HG03175 (cell line): ENCODE measurements at regions not wholly inside any gene's neighbourhood (a gene's known extent, or its start where the extent isn't known, plus 50 kb on each side); places are given as distances from the start of the nearest gene placed in this dataset.
"Not testable (repeated sequence)": the region's sequence is repeated elsewhere in the genome, so short reads cannot be mapped to it uniquely, and the experiment has no call there.

Source experiments
- ATAC-seq: cut with Tn5 transposase; IDR thresholded peaks from one replicate; pipeline ENCODE4 v1.9.1; 2021; ENCODE audit warnings: mild to moderate bottlenecking, moderate library complexity; ENCODE audit not compliant: unreplicated experiment

DNA sequence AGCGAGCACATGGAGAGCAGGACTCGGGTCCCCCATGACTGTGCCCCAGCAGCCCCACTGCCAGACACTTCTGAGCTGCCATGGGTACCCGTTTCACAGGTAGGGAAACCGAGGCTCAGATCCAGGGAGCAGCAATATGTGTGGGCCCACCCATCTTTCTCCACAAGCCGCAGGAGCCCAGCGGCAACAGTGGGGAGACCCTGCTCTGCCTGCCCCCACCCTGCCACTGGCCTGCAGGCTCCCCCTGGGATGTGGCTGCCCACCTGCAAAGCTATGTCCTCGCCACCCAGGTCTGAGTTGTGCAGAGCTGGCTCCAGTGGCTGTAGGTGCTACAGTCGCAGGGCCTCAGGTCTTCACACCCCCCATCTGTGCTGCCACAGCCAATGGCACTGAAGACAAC is 50.6 kb upstream of the C1QTNF9B start:
- ATAC-seq, result no peak

DNA sequence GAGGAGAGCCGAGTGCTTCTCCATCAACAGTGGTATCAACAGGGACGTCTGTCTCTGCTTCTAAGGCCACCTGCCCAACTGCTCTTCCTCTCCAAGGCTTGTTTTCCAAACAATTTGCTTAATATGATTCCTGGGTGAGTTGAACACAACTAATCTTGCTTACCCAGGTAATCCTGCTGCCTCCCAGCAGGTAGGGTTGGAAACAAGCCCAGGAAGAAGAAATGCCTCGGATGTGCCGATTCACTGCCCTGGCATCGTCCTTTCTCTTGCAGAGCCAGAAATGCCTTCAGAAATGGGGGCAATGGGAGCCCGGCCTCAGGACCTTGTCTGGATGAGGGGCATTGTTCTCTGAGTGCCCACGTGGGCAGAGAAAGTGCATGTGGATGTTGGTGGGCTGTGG is 51.9 kb upstream of the C1QTNF9B start:
- no peak for ATAC-seq

DNA sequence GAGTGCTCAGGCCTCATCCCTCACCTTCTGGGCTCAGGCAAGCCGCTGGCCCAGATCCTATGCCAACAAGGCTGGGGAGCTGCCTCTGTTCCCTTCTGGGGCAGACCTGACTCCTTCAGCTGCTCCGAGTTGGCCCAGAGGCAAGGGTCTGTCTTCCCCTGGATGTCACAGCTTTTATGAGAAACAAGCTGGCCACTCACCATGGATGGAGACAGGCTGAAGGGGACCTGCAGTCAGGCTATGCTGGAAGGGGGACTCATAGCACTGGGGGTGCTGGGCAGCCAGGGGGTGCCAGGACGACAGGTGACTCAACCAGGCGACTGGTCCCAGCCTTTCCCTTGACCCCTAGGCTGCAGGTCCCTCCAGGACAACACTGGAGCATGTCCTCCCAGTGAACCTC is 52.4 kb upstream of the C1QTNF9B start:
- no peak for ATAC-seq

DNA sequence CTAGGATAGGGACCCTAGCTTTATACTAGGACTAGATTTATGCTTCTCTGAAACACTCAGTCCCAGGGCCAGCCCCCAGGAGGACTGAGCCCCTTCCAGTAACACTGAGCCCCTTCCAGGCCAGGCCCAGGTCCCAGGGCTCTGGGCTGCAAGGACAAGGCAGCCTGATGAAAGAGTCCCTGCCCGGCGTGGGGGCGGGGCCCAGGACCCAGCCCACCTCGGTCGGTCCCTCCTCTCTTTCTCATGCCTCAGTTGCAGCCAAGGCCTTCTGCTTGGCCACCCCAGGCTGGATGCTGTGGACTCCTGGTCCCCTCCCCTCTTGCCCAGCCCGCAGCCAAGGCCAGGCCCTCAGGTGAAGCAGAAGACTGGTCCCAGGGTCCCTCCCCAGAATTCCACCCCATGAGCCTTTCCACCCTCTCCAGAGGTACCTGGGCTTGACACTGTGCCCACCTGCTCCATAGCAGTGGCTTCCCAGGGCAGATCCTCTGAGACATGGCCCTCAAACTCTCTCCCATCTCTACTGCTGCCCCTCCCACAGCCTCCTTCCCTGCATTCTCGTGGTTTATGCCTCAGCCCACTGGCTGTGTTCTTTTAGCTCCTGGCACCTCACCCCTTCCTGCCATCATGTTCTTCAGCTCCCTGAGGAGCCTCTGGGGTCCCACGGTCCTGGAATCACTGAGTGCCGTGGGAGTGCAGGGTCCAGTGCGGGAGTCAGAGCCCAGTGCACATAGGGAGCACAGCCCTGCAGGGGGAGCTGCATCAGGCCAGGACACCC is 53.6 kb upstream of the C1QTNF9B start:
- no peak for ATAC-seq

DNA sequence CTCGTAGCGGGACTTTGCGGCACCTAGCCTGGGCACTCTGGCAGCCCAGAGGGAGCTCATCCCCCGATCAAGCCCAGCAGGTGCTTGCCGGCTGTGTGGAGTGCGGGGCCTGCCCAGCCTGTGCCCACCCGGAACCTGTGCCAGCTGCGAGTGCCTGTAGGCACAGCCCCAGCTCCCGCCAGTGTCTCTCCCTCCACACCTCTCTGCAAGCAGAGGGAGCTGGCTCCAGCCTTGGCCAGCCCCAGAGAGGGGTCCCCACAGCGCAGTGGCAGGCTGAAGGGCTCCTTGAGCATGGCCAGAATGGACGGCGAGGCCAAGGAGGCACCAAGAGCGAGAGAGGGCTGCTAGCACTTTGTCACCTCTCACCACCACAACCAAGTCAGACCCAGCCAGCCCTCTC is 55.5 kb upstream of the C1QTNF9B start:
- no peak for ATAC-seq

DNA sequence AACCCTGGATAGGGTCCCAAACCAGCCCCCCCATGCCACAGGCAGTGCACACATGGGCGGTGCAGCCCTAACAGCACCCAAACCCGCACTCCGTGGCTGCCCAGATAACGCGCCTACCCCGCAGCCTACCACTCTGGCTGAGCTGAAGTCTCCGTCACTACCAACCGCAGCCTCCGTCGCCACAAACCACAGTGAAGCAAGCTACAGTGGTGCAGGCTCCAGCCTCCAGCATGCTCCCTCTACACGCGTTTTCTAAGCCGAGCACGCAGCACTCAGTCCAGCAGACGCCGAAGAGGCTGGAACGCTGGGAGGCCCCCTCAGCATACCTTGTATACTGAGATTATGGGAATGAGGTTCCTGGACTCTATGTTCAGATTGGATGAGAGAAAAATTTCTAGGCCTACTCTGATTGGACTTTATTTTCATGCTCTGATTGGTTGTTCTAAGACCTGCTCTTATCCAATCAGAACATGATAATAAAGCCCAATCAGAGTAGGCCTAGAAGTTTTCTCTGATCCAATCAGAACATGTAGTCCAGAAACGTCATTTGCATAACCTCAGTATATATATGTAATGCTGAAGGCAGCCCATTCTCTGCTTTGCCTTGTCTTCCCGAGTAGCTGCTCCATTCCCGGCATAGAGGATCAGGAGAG is 56.7 kb upstream of the C1QTNF9B start:
- ATAC-seq, result no peak

DNA sequence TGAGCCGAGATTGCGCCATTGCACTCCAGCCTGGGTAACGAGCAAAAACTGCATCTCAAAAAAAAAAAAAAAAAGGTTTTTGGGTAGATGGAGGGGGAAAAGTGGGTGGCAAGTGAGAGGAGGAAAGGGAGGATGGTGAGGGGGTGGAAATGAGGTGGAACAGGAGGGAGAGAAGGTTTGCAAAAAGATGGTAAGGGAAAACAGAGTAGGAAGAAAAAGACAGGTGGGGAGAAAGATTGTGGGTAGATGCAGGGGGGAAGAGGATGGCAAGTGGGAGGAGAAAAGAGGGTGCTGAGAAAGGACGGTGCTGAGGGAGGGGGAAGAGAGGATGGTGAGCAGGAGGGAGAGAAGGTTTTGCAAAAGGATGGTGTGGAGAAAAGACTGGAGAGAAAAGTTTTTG is 57.8 kb upstream of the C1QTNF9B start:
- ATAC-seq, result no peak

DNA sequence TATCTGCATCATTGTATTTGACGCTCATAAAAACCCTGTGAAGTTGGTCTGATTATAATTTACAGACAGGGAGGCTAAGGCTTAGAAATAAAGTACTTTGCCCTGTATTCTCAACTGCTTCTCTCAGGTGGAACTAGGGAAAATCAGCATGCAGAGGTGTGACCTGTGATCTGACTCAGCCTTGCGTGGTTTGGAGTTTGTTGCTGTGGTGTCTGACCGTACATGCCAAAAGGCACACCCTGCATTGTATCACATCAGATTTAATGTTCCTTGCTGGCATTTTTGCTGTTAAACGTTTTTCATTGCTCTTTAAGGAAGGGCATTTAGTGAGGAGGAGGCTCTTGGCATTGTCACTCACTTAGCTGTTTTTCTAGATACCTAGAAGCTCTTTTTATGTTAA is 58.8 kb upstream of the C1QTNF9B start:
- peak; percentile 77 for ATAC-seq

DNA sequence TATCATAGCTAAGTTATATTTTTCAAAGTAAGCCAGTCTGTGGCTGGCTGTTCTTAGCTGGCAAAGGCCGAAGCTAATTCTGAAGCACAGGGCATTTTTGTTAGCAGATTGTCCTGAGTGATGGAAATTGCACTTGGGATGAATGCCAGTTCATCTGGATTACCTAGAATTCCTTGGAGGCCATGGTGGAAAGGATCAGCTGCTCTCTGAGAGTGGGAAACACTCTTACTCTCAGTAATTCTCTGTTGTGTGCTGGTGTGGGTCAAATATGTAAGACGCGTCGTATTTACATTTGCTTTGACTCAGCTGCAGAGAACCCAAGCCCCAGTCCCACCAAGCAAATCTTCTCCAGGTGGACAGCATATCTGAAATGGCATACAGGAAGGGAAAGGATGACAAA is 60.7 kb upstream of the C1QTNF9B start:
- no peak for ATAC-seq

DNA sequence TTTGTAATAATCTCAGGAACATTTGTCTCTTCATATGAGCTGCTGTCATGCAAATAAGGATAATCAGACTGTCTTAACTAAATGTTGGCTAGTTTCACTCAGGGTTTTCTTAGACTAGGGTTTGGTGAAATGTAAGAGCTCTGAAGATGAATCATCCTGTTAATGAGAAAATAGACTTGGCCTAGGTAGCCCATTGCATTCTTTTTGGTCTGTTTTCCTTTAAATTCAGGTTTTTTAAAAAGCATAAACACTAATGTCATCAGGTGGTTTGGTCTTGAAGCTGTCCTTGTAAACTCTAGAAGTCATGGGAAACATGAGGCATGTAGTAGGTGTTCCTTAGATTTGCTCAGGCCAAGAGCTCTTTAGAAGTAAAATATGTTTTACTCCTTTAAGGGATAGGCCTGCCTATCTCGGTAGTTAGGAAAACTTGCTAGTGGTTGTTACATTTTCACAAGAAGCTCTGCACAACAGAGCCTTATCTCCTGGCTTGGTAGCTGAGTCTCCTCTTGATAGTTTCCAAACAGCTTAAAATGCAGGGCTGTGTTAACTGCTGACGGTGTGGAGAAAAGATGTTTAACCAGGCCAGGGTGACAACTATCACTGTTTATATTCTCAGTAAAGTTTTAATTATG is 62.0 kb upstream of the C1QTNF9B start:
- ATAC-seq, result no peak

DNA sequence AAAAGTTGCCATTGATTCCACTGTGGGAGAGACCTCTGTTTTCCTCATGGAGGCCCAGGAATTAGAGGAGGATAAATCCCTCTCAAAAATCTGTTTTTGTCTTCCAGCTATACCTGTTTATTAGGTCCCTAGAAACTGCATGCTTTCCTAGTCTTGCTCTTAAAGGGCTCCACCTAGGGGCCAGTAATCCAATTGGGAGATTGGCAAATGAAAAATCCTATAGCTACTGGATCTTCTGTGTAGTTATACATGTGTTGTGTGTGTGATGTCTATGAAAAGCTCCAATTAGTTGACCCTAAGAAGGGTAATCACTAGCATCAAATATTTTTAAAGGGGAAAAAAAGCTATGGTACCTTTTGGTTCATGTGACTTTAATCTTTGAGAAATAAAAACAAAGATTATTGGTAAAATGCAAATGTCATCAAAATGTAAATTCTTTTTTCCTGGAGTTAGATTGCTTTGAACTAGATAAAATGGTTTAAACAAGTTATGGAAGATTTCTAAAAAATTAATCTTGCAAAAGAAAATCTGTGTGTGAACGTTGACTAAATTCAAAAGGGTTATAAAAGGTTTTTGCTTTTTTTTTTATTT is 63.4 kb upstream of the C1QTNF9B start:
- ATAC-seq, result no peak

DNA sequence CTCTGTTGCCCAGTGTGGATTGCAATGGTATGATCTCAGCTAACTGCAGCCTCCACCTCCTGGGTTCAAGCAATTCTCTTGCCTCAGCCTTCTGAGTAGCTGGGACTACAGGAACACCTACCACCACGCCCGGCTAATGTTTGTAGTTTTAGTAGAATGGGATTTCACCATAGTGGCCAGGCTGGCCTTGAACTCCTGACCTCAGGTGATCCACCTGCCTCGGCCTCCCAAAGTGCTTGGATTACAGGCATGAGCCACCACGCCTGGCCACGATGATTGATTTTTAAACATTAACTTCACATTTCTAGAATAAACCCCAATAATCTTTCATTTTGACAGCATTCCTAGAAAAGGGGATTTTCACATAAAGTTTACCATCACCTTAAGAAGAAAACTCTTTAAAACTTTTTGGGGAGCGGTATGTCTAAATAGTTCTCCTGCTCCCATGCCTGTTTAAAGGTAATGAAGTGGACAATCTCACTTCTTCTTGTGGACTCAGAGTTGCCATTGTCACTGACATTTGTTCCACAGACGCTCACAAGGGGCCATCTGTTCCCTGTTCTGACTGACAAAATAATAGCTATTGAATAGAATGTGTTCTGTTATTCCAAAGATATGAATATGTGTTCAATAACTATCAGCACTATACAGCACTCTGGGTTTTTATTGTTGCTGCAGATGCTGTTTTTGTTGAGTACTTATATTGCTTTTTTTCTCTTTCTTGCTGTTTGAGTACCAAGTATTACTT is 66.1 kb upstream of the C1QTNF9B start:
- no peak for ATAC-seq

DNA sequence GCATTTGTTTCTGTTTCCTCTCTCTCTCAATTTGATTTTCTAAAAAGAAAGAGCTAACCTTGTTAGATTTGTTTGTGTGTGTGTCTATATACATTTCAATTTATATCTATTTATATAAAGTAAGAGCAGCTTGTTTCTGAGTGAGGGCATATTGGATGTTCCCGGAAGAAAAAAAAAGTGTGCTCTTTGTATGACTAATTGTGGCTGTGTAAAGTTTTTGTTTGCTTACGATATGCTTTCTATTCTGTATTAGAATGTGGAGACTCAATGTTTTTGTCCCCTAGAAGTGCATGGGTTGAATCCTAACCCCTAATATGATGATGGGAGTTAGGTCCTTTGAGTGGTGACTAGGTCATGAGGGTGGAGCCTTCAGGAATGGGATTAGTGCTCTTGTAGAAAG is 66.6 kb upstream of the C1QTNF9B start:
- no peak for ATAC-seq

DNA sequence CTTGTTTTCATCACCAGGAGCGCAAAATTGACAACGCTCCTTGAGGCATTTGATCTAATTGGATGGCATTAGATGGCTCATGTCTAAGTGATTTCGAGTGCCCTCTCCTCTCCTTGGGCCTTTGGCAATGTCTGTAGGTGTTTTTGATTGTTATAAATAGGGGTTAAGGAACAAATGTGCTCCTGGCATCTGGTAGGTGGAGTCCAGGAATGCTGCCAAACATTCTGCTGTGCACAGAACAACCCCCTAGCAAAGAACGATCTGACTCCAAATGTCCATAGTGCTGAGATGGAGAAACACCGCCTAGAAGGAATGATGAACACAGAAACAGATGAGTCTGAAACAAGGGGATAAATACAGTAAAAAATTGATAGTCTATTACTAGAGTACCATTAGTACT is 68.0 kb upstream of the C1QTNF9B start:
- no peak for ATAC-seq

DNA sequence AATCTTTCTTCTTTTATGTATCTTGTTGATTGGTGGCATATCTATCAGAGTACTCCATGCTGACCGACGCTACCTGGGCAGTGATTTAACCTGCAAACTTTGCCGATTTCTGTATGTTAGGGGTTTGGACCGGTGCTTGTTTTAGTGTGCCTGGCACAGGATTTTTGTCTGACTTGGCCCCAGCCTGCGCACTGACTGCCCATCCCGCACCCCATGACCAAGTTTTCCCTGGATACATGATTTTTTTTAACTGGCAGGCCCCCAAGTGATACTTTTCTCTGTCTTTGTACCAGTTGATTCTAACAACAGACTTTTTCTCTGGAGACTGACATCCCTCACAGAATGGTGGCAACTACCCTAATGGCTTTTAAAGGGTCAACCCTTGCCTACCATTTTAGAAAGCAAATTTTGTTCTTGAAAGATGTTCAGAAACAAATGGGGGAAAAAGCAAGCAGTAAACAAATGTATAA is 69.0 kb upstream of the C1QTNF9B start:
- ATAC-seq, result no peak

DNA sequence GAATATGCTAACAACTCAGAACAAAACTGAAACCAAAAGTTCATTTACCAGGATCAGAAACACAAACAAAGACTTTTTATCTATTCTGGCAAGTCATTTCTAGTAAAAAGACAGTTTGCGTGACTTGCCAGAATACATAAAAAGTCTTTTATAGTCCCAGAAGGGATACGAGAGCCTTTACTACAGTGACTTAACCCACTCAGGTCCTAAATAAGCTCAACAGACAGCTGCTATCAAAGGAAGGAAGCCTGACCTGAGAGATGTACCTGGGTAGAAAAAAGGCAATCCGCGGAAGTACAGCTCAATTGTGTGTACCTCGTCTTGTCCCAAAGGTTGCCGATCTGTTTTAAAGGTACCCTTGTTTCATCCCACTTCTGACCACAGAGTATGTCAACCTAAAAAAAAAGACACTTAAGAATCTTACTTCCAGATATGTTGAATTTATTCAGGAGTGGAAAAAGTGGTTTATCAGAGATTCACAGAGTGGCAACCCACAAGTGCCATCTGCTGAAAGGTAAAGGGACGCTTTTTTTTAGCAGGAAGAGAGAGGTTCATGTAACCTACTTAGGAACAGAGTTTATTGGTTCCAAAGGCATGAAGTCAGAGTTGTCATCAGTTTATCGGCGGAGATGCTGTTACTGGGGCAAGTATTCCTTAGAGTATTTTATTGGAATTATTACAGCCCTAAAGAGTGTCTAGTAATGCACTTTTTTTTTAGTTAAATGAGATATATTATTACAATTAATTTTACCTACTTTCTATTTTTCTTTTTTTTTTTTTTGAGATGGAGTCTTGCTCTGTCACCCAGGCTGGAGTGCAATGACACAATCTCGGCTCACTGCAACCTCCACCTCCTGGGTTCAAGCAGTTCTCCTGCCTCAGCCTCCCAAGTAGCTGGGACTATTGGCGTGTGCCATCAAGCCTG is 69.7 kb upstream of the C1QTNF9B start:
- peak; percentile 55 for ATAC-seq

DNA sequence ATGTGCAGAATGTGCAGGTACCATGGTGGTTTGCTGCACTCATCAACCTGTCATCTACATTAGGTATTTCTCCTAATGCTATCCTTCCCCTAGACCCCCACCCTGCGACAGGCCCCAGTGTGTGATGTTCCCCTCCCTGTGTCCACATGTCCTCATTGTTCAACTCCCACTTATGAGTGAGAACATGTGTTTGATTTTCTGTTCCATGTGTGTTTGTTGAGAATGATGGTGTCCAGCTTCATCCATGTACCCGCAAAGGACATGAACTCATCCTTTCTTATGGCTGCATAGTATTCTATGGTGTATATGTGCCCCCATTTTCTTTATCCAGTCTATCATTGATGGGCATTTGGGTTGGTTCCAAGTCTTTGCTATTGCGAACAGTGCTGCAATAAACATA is 70.5 kb upstream of the C1QTNF9B start:
- ATAC-seq, result not testable (repeated sequence)

DNA sequence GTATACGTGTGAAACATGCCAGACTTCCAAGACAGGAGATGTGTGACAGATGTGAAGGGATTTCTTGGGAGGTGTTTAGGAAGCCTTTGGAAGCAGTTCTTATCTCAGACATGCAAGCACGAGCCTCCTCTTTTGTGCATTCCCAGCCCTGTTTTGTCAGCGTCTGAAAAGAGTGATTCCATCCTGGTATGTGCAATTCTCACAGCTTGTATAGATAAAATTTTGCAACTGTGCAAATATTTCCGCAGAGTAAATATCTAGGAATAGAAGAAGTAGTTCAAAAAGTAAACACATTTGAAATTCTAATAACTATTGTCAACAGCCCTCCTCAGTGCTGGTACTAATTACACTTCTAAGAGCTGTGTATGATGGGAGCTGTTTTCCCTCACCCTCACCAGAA is 72.3 kb upstream of the C1QTNF9B start:
- no peak for ATAC-seq

DNA sequence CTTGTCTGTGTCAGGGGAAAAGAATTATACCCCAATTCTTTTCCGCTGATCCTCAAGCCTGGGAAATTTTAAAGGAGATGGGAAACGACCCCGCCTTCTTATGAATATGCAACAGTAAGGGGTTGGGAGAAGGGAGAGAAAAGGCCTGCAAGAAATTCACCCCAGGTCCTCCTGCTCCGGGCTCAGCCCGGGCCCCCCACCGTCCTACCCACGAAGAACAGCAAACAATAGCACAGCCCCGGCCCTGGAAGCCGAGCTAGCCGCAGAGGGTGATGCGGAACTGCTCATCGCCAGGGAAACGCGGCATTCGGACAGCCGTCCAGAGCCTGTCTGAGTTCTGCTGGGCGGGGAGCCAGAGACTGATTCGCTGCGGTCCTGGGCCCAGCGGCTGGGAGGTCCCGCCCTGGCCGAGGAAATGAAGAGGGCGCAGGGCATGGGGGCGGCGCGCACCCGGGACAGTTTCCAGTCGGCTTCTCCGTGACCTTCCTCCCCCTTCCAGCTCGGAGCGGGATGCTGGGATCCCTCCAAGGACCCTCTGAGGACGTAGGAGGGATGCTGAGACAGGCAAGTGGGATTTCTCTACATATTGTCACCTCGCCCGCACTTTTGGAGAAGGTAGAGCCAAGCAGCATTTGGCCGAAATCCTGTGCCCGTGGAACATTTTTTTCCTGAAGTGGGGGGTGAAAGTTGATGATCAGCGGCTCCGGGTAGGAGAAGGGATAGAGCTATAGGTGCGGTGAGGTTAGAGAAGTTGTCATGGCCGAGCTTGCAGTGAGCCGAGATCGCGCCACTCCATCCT is 82.3 kb upstream of the C1QTNF9B start:
- ATAC-seq, result peak; percentile 71
